ENCODE measurements at regions not wholly inside any gene's neighbourhood (a gene's known extent, or its start where the extent isn't known, plus 50 kb on each side); places are given as distances from the start of the nearest gene placed in this dataset.

GRCh38 chr6:40015530-40015929 is 81.3 kb upstream of the MOCS1 start:
- intact Hi-C loops (cut with DNase I): no loop called here
- 100% methylated on average over 1 of the region's 1 CpG for WGBS

GRCh38 chr6:40011844-40012243 is 77.6 kb upstream of the MOCS1 start:
- Histone ChIP-seq H3K36me3 (no peaks in the 10 kb centered on the region), H3K27me3 (replicated peaks; ENCODE audit: insufficient read depth) (no peaks in the 10 kb centered on the region), H3K27ac (no peak overlapping the region), H3K9me3 (no peaks in the 10 kb centered on the region), H3K4me3 (no peak overlapping the region), H3K4me1 (replicated peaks) (no peaks in the 10 kb centered on the region)
- DNase-seq (ENCODE audit: low spot score): no peak
- TF ChIP-seq POLR2A (IDR thresholded peaks at IDR 0.05): no peak
- 93% methylated on average over 4 of the region's 4 CpGs for WGBS
- intact Hi-C loops (cut with DNase I): no loop called here

More at GRCh38 chr6:40015530-40015929, 81.3 kb upstream of the MOCS1 start:
- no peak for DNase-seq (ENCODE audit: low spot score)
- Histone ChIP-seq H3K27ac (no peak overlapping the region), H3K4me3 (no peak overlapping the region), H3K36me3 (no peaks in the 10 kb centered on the region), H3K4me1 (replicated peaks) (no peaks in the 10 kb centered on the region), H3K9me3 (no peaks in the 10 kb centered on the region), H3K27me3 (replicated peaks; ENCODE audit: insufficient read depth) (no peaks in the 10 kb centered on the region)
- TF ChIP-seq POLR2AphosphoS5 (IDR thresholded peaks at IDR 0.05) (no peak), POLR2A (IDR thresholded peaks at IDR 0.05) (no peak), CTCF (IDR thresholded peaks at IDR 0.05) (no peak)

- WGBS: 90% methylated on average over 4 of the region's 4 CpGs
- Histone ChIP-seq H3K4me1 (replicated peaks) (no peaks in the 10 kb centered on the region), H3K4me3 (no peak overlapping the region), H3K36me3 (no peaks in the 10 kb centered on the region), H3K27ac (no peak overlapping the region), H3K27me3 (replicated peaks; ENCODE audit: insufficient read depth) (no peaks in the 10 kb centered on the region), H3K9me3 (no peaks in the 10 kb centered on the region)
- no peak for DNase-seq (ENCODE audit: low spot score)
- intact Hi-C loops (cut with DNase I): no loop called here
- TF ChIP-seq POLR2AphosphoS5 (IDR thresholded peaks at IDR 0.05) (no peak), CTCF (IDR thresholded peaks at IDR 0.05) (no peak), POLR2A (IDR thresholded peaks at IDR 0.05) (no peak)
Measured at GRCh38 chr6:40000964-40001515, 66.8 kb upstream of the MOCS1 start.

GRCh38 chr6:39999006-39999867 is 65.0 kb upstream of the MOCS1 start:
- DNase-seq (ENCODE audit: low spot score): no peak
- Histone ChIP-seq H3K4me1 (replicated peaks) (no peaks in the 10 kb centered on the region), H3K27me3 (replicated peaks; ENCODE audit: insufficient read depth) (no peaks in the 10 kb centered on the region), H3K36me3 (no peaks in the 10 kb centered on the region), H3K27ac (no peak overlapping the region), H3K9me3 (no peaks in the 10 kb centered on the region), H3K4me3 (no peak overlapping the region)
- 69% methylated on average over 11 of the region's 11 CpGs for WGBS
- intact Hi-C loops (cut with DNase I): no loop called here
- TF ChIP-seq CTCF (IDR thresholded peaks at IDR 0.05) (no peak), POLR2AphosphoS5 (IDR thresholded peaks at IDR 0.05) (no peak), POLR2A (IDR thresholded peaks at IDR 0.05) (no peak)

- 91% methylated on average over 4 of the region's 4 CpGs for WGBS
- TF ChIP-seq POLR2A (IDR thresholded peaks at IDR 0.05): no peak
- TF ChIP-seq POLR2AphosphoS5 (IDR thresholded peaks at IDR 0.05): no peak
- TF ChIP-seq CTCF (IDR thresholded peaks at IDR 0.05): no peak
- H3K9me3 ChIP-seq: no peaks in the 10 kb centered on the region
- DNase-seq (ENCODE audit: low spot score): no peak
- no peaks in the 10 kb centered on the region for H3K36me3 ChIP-seq
- H3K27me3 ChIP-seq (replicated peaks; ENCODE audit: insufficient read depth): no peaks in the 10 kb centered on the region
- no peaks in the 10 kb centered on the region for H3K4me1 ChIP-seq (replicated peaks)
- no peak overlapping the region for H3K27ac ChIP-seq
- H3K4me3 ChIP-seq: no peak overlapping the region
- intact Hi-C loops (cut with DNase I): no loop called here
Measured at GRCh38 chr6:39998126-39998525, 63.9 kb upstream of the MOCS1 start.
